ENCODE measurements at regions not wholly inside any gene's neighbourhood (a gene's known extent, or its start where the extent isn't known, plus 50 kb on each side); places are given as distances from the start of the nearest gene placed in this dataset.

DNA sequence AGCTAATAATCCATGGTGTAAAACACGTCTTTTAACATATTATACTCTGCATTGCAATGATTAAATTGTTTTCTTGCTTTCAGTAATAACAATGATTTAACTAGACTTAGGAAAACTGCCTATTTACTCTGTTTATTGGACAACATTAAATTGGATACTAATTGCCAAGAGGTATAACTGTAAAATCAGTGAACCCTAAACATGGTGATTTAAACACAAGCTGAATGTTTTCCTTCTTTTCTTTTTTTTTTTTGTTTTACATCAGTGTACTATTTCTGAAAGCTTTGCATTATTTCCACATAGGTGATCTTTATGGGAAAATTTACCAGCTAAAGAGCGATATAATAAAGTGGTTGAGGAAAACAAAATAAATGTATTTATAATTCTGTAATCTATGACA lies 276.7 kb downstream of the PCDH7 start:
- Histone ChIP-seq H3K27me3 (no peaks in the 10 kb centered on the region), H3K27ac (no peak overlapping the region), H3K9me3 (replicated peaks in 1 of 3) (no peaks in the 10 kb centered on the region), H3K36me3 (replicated peaks in 1 of 2) (no peaks in the 10 kb centered on the region), H3K4me3 (no peak overlapping the region), H3K4me1 (replicated peaks in 1 of 2) (no peaks in the 10 kb centered on the region)
- DNase-seq: no peak
- intact Hi-C loops (cut with DNase I): no loop called here
- no peak for TF ChIP-seq POLR2A (IDR thresholded peaks at IDR 0.05)
- TF ChIP-seq, protein P1, sequence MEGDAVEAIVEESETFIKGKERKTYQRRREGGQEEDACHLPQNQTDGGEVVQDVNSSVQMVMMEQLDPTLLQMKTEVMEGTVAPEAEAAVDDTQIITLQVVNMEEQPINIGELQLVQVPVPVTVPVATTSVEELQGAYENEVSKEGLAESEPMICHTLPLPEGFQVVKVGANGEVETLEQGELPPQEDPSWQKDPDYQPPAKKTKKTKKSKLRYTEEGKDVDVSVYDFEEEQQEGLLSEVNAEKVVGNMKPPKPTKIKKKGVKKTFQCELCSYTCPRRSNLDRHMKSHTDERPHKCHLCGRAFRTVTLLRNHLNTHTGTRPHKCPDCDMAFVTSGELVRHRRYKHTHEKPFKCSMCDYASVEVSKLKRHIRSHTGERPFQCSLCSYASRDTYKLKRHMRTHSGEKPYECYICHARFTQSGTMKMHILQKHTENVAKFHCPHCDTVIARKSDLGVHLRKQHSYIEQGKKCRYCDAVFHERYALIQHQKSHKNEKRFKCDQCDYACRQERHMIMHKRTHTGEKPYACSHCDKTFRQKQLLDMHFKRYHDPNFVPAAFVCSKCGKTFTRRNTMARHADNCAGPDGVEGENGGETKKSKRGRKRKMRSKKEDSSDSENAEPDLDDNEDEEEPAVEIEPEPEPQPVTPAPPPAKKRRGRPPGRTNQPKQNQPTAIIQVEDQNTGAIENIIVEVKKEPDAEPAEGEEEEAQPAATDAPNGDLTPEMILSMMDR (IDR thresholded peaks at IDR 0.05): no peak
- 63 to 77% (median 74%) methylated on average over 2 of the region's 2 CpGs for WGBS, 4 donors

DNA sequence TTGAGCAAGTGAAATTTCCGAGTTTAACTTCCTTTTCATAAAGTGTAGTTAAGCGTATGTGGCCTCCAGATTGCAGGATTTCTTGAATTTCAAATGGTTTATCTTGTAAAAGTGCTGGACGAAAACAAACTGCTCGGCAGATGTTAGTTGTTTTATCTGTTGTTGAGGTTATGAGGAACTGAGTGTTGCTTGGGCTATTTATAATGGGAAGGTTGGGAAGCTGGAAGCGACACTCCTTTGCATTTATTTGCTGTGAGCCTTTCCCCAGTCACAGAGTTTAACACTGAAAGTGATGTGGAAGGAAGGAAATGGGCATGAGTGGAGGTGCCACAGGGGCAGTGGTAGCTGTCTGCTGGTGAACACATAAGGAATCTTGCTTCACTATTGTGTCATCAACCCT lies 284.9 kb downstream of the PCDH7 start:
- H3K27ac ChIP-seq: no peak overlapping the region
- H3K27me3 ChIP-seq: no peaks in the 10 kb centered on the region
- no peaks in the 10 kb centered on the region for H3K9me3 ChIP-seq (replicated peaks in 1 of 3)
- intact Hi-C loops (cut with DNase I): no loop called here
- no peaks in the 10 kb centered on the region for H3K36me3 ChIP-seq (replicated peaks in 1 of 2)
- DNase-seq: no peak
- TF ChIP-seq POLR2A (IDR thresholded peaks at IDR 0.05): no peak
- TF ChIP-seq, protein P1 (IDR thresholded peaks at IDR 0.05): no peak
- 72 to 82% (median 77%) methylated on average over 5 of the region's 5 CpGs for WGBS, 4 donors
- no peak overlapping the region for H3K4me3 ChIP-seq
- no peaks in the 10 kb centered on the region for H3K4me1 ChIP-seq (replicated peaks in 1 of 2)

DNA sequence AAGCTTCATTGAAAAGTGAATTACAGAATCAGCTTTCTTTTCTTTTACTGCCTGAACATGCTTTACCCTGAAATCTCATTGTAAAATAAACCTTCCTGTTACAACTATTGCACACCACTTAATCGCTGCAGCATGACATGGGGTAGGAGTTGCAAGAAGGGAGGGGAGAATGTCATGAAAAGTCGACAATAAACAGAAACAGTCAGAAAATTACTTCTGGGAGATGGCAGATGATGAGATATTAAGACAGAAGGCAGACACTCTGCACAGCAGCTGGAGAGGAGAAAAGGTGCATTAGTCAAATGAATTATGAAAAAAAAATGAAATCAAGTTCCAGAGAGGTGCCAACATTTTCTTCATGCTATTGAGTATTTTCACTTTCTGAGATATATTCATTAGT lies 287.7 kb downstream of the PCDH7 start:
- peaks cover 0 to 9% (median 0%) of the 10 kb centered on the region in 3 donors for H3K9me3 ChIP-seq (replicated peaks in 1 of 3)
- intact Hi-C loops (cut with DNase I): no loop called here
- TF ChIP-seq, protein P1 (IDR thresholded peaks at IDR 0.05): no peak
- no peak for TF ChIP-seq POLR2A (IDR thresholded peaks at IDR 0.05)
- H3K4me3 ChIP-seq: no peak overlapping the region
- no peak overlapping the region for H3K27ac ChIP-seq
- no peaks in the 10 kb centered on the region for H3K27me3 ChIP-seq
- no peak for DNase-seq
- 48 to 74% (median 62%) methylated on average over 2 of the region's 2 CpGs for WGBS, 4 donors
- no peaks in the 10 kb centered on the region for H3K36me3 ChIP-seq (replicated peaks in 1 of 2)
- no peaks in the 10 kb centered on the region for H3K4me1 ChIP-seq (replicated peaks in 1 of 2)

DNA sequence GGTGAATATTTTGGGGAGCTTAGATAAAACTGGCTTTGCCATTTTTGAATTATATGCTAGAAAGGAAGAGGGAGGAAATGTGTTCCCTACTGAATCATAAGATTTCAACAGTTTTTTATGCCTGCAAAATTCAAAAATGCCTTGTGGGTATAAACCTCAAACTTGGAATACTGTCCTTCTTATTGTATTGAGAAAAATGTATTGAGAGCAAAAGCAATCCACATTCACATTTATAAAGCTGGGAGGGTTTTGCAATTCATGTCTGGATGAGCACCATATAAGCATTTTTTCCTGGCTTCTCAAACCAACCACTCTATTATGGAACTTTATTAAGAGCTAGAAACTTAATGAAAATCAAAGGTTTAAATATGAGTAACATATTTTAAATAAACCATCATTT lies 289.8 kb downstream of the PCDH7 start:
- Histone ChIP-seq H3K4me1 (replicated peaks in 1 of 2) (no peaks in the 10 kb centered on the region), H3K27me3 (no peaks in the 10 kb centered on the region), H3K9me3 (replicated peaks in 1 of 3) (peaks cover 0 to 9% (median 0%) of the 10 kb centered on the region in 3 donors), H3K36me3 (replicated peaks in 1 of 2) (no peaks in the 10 kb centered on the region), H3K4me3 (no peak overlapping the region), H3K27ac (no peak overlapping the region)
- intact Hi-C loops (cut with DNase I): no loop called here
- TF ChIP-seq POLR2A (IDR thresholded peaks at IDR 0.05): no peak
- TF ChIP-seq, protein P1 (IDR thresholded peaks at IDR 0.05): no peak
- no peak for DNase-seq

All from adrenal gland (tissue), 9 donors.